IPS-18c (cell line): ENCODE measurements at regions not wholly inside any gene's neighbourhood (a gene's known extent, or its start where the extent isn't known, plus 50 kb on each side); places are given as distances from the start of the nearest gene placed in this dataset.

Experiments used
- H3K4me3 ChIP-seq: 2 replicates; pipeline ENCODE4 v1.7.0; 2013; ENCODE audit warnings: low read depth, mild to moderate bottlenecking, low read length, moderate library complexity; ENCODE audit not compliant: insufficient read depth
- H3K9me3 ChIP-seq: one replicate; pipeline ENCODE4 v1.6.1; 2013; ENCODE audit warnings: mild to moderate bottlenecking, low read length, moderate library complexity; ENCODE audit not compliant: control insufficient read depth, insufficient read depth

DNA sequence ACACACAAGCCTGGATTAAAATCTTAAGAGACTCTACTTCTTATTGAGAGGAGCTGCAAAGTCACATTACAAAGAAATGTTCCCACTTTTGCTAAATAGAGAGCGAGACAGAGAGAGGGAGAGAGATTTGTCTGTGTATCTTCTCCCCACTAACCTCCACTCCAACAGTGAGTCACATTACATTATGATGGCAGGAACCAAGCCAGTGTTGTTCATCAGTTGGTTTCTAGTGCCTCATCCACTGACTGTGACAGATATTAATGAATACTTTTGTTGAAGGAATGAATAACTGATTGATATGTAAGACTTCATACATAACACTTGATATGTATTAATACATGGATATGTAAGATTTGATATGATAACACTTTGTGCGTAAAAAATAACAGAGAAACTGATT is 258.2 kb upstream of the SORCS1 start:
- no peak overlapping the region for H3K4me3 ChIP-seq
- no peaks in the 10 kb centered on the region for H3K9me3 ChIP-seq

DNA sequence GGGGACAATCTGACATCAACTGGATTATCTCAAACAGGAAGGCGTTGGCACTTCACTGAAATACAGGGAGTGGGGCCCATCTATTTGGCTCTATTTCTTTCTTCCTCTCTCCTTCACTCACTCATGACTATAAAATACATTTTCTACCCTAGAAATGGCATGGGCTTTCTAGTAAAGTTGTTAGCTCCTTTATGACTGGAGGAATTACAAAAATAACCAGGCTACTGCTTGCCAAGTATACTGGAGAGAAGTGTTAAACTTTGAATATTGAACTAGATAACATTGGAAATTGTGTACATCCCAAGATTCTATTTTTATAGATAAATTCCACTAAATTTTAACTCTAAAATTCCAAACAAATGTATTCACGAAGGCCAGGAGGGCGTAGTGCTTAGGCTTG is 255.7 kb upstream of the SORCS1 start:
- no peak overlapping the region for H3K4me3 ChIP-seq
- no peaks in the 10 kb centered on the region for H3K9me3 ChIP-seq

DNA sequence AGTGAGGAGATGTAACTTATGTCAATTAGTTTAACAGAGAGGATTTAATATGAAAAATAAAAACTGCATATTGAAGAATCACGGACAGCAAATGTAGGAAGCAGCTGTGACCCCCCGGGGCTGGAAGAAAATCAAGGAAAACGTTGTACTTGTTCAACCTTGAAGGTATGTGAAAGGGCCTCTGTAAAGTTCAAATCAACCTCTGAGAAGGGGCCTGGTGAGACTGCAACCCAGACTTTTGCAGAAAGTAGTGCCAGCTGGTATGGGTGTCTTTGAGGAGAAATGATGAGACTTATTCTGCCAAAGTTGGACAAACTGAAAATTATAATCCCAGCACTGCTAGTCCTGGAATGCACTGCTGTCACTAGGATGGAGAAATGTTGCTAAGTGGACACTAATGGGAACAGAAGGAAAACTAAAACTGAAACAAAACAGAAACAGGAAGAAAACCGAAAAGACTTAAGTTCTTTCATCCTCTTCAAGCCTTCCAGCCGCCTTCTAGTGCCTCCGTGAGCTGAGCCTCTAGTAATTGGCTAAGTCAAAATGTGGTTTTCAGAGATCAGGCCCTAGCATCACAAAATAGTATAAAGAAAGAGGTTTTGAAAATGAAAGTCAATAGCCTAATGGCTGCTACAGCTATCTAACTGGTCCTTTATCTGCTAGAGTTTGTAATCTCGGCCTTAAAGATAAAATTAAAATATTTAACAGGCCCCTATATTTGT is 253.7 kb upstream of the SORCS1 start:
- Histone ChIP-seq H3K9me3 (no peaks in the 10 kb centered on the region), H3K4me3 (no peak overlapping the region)

DNA sequence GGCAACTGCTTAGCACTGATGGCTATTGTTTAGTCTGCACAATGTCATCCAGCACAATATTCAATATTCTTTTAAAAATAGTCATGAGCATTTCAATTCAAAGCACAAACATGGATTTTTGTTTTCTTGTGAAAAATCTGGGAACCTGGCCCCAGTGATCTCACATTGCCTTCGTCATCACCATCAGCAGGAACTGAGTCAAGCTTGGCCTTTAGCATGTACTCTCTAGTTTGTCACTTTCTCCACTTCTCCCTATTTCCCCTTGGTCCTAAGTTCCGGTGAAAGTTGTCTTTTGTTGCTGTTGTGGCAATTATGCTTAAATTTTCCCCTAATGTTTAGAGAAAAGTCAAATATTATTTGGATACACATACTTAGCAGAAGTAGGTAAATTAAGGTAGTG is 252.9 kb upstream of the SORCS1 start:
- no peaks in the 10 kb centered on the region for H3K9me3 ChIP-seq
- no peak overlapping the region for H3K4me3 ChIP-seq

DNA sequence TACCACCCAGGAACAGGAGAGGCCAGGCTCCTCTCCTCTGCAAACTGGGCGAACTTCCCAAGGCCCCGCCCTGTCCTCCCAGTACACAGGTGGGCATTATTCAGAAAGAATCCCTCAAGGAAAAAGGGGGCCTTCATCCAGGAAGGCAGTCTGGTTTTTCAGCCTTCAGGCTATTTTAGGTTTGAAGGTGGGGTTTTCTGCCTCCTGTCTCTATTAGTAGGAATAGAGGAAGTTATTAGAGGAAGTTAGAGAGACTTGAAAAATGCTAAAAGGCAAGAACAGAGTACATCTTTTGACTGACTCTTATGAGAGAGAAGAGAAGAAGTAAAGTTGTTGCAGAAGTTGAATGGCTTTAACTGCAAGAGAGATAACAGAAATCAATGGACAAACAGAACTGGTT is 250.9 kb upstream of the SORCS1 start:
- no peaks in the 10 kb centered on the region for H3K9me3 ChIP-seq
- H3K4me3 ChIP-seq = no peak overlapping the region

DNA sequence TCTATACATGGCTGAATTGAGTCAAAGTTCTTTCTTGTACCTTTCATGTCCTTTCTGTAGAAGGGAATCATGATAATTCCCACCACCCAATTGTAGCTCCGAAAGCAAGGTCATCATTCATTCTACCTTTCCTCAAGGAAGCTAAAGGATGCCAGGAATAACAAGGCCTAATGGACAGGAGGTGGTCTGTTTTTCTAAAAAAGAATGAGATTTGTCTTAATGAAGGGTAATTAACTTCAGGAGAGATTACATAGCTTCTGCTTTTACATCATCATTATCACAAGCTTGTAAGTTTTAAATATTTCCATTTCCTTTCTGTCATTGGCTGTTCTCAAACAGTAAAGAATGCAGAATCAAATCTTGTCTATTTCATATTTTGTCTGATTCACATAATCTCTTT is 249.5 kb upstream of the SORCS1 start:
- no peaks in the 10 kb centered on the region for H3K9me3 ChIP-seq
- H3K4me3 ChIP-seq = no peak overlapping the region

DNA sequence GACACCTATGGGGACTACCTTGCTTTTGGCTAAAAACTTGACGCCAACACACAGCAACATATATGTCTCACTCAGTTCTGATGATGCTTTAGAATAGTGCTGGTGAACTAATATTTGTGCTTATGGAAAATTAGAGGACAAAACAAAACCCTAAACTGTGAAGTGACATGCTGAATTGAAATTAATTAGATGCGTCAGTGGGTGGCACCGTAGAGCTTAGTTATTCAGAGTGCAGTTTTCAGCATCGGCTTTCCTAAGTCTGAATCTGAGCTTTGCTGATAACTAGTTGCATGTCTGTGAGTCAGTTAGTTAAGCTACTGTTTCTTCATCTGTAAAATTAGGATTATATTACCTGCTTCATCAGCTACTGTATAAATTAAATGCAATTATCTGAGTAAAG is 245.0 kb upstream of the SORCS1 start:
- no peak overlapping the region for H3K4me3 ChIP-seq

DNA sequence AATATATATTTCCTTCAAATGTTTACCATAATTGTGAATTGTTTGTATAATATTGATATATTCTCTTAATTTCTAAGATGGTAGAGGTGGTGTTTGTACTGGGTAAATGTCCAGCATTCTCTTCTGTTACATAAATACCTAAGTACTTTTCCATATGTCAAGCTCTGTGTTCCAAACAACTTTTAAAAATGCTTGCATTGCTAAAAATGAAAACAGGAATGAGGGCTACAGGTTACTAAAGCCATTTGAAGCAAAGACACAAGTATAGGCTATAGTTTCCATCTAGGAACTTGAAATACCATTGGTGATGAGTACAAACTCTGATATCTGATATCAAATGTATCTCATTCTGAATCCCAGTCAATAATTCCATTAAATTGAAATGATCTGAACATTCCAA is 233.6 kb upstream of the SORCS1 start:
- Histone ChIP-seq H3K9me3 (no peaks in the 10 kb centered on the region), H3K4me3 (no peak overlapping the region)

More for the DNA sequence above, 245.0 kb upstream of the SORCS1 start:
- no peaks in the 10 kb centered on the region for H3K9me3 ChIP-seq

DNA sequence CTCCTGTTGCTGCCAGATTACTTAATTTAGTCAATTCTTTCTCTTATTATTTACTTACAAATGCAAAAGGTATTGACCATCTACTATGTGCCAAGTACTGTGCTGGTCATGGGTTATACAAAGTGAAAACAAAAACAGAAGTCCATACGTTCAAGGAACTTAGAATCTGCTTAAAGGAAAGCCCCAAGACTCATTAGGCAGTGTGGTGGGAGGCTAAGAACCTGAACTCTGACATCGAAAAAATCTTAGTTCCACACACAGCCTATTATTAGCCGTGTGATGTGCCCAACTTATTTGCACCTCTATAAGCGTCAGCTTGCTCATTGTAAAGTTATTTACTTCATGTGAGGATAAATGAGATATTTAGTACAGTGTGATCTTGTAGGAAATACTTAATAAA is 227.4 kb upstream of the SORCS1 start:
- H3K4me3 ChIP-seq = no peak overlapping the region
- H3K9me3 ChIP-seq = no peaks in the 10 kb centered on the region

DNA sequence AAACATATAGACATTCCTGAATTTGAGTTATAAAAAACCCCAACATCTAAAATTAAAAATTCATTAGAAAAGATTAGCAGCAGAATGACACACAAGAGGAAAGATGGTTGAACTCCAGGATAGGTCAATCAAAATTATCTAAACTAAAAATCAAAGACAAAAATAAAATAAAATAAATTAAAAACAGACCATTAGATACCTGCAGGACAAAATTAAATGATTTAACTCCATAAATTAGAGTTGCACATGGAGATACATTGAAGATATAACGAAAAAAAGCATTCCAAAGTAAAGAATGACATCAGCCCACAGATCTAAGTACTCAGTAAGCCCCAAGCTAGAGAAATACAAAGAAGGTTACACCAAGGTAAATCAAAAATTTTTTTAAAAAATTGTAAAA is 226.1 kb upstream of the SORCS1 start:
- Histone ChIP-seq H3K4me3 (no peak overlapping the region), H3K9me3 (no peaks in the 10 kb centered on the region)

DNA sequence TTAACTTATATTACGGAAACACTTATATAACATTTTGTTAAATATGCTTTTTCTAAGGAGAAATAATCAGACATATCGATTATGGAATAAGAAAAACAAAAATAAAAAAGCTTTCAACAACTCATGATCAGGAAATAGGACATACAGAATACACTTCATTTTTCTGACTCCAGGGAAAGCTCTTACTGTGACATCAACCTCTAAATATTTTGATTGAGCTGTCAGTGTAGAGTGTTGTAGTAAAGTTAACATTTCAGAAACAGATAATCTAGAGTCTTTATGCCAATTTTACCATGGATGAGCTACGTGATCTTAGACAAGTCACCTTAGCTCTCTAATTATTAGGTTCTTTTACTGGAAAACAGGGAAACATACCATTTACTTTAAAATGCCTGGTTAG is 218.9 kb upstream of the SORCS1 start:
- H3K4me3 ChIP-seq = no peak overlapping the region
- no peaks in the 10 kb centered on the region for H3K9me3 ChIP-seq

DNA sequence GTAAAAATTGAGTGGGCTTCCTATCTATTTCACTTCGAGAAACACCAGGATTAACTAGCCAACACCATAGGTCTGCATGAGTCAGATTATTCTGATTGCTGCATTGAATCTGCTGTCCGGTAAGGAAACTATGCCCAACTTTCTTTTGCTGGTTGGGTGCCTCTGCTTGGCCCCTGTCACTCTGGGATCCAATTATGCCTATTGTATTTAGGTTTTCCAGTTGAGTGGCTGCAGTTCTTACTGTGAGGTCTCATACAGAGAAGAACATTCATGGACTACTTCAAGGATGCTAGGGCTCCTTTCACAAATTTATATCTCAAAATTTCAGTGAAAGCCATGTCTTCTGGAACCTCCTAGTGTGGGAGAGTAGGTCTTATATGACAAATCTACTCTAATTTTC is 215.1 kb upstream of the SORCS1 start:
- H3K4me3 ChIP-seq = no peak overlapping the region
- H3K9me3 ChIP-seq = no peaks in the 10 kb centered on the region

DNA sequence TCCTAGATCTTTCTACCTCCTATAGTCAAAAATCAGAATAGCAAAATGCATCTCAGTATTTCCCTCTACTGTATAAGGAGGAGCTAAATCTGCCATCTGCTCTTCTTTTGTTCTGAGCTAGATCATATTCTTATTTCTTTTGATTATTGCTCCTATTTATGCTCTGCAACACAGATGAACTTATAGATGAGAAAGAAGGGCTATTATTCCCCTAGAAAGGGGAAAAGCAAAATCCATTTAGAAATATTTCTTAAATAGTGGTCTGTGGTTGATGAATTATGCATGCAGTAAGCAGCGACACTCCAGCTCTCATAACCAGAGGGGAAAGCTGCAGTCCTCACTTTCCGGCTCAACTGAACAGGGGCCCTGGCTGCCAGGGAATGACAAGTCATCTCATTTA is 207.3 kb upstream of the SORCS1 start:
- Histone ChIP-seq H3K4me3 (no peak overlapping the region), H3K9me3 (no peaks in the 10 kb centered on the region)

DNA sequence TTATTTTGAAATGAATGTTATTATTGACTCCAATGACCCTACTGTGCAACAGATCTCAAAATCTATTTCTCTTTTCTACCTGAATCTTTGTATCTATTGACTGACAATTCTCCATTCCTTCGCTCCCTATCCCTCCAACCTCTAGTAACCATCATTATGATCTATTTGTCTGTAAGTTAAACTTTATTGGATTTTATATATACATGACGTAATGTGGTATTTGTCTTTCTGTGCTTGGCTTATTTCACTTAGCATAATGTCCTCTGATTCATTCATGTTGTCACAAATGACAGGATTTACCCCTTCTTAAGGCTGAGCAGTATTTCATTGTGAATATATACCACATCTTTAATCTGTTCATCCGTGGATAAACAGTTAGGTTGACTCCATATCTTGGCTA is 200.4 kb upstream of the SORCS1 start:
- Histone ChIP-seq H3K9me3 (no peaks in the 10 kb centered on the region), H3K4me3 (no peak overlapping the region)

DNA sequence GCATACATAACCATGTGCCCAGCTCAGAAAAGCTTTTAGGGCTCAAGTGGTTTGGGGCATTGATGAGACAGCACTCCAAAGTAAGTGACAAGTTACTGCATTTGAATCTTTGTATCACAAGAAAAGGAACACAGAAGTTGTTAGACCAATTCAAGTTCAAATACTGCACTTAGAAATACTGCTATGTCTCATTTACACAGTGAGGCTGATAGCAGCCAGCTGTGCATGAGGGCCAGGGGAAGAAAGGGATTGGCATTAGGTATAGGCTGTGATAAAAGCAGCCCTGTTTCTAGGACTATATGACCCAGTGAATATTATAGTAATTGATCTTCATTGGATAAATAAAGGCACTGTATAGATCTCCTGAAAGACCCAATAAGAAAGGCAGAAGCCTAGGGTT is 197.8 kb upstream of the SORCS1 start:
- Histone ChIP-seq H3K9me3 (no peaks in the 10 kb centered on the region), H3K4me3 (no peak overlapping the region)

DNA sequence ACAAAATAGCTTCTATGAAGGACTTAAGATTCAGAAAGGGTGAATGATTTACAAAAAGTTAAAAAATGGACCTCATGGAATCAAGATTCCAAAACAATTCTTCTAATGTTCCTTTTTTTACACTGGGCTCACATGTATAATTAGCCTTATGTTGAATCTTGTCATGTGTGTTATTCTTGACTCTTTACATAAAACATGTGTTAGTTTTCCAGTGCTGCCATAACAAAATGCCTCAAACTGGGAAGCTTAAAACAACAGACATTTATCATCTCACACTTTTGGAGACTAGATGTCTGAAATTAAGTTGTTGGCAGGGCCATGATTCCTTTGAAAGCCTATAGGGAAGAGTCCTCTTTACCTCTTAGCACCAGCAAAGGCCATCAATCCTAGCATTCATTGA is 192.5 kb upstream of the SORCS1 start:
- Histone ChIP-seq H3K9me3 (no peaks in the 10 kb centered on the region), H3K4me3 (no peak overlapping the region)

DNA sequence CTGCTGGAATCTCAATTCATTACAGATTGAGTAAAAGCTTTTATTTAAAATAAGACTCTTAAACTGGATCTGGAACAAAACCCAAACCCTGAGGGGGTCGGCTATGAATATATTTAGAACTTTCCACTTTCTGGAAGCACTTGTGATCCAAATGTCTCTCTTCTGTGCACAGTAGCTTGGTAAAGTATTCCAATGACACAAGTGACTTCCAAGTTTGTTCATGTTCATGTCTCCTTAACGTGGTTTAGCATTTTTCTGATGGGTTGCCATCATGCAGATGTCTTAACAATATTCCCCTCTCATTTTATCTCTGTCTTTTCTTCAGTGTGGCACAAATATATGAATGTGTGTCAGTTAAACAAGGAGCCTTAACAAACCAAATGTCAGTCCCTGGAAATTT is 191.9 kb upstream of the SORCS1 start:
- no peaks in the 10 kb centered on the region for H3K9me3 ChIP-seq
- no peak overlapping the region for H3K4me3 ChIP-seq

DNA sequence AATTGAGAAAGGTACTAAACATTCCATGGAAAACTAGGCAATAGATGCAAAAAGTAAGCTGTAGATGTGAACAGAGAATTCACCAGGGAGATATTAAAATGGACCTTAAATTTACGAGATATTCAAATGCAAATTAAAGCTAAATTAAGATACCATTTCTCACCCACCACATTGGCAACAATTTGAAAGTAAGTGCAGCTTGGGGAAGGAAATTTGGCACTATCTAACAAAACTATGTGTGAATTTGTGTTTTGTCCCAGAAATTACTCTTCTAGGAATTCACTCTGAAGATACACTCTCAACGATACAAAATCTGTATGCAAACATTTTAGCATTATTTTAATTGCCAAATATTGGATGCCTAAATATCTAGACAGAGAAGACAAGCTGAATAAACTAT is 178.2 kb upstream of the SORCS1 start:
- H3K4me3 ChIP-seq = no peak overlapping the region
- H3K9me3 ChIP-seq = no peaks in the 10 kb centered on the region

DNA sequence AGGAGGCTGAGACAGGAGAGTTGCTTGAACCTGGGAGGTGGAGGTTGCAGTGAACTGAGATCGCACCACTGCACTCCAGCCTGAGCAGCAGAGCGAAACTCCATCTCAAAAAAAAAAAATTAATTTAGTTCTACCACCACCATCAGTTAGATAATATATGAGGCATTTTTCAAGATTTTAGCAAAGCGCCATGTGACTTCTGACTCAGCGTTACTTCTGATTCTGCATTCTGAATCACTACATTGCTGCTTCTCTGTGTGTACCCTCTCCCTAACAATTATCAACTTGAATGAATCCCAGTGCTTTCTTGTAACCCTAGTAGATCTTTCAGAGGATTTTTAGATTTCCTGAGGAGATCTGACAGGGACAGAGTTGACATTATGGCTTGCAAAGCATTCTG is 176.8 kb upstream of the SORCS1 start:
- H3K4me3 ChIP-seq = no peak overlapping the region

More for the DNA sequence above, 176.8 kb upstream of the SORCS1 start:
- H3K9me3 ChIP-seq = no peaks in the 10 kb centered on the region
